GM19351 (cell line): ENCODE measurements at regions not wholly inside any gene's neighbourhood (a gene's known extent, or its start where the extent isn't known, plus 50 kb on each side); places are given as distances from the start of the nearest gene placed in this dataset.
"Not testable (repeated sequence)": the region's sequence is repeated elsewhere in the genome, so short reads cannot be mapped to it uniquely, and the experiment has no call there.

Source experiments
- ATAC-seq: cut with Tn5 transposase; IDR thresholded peaks from one replicate; pipeline ENCODE4 v1.9.1; 2021; ENCODE audit warnings: mild to moderate bottlenecking, moderate library complexity; ENCODE audit not compliant: unreplicated experiment

DNA sequence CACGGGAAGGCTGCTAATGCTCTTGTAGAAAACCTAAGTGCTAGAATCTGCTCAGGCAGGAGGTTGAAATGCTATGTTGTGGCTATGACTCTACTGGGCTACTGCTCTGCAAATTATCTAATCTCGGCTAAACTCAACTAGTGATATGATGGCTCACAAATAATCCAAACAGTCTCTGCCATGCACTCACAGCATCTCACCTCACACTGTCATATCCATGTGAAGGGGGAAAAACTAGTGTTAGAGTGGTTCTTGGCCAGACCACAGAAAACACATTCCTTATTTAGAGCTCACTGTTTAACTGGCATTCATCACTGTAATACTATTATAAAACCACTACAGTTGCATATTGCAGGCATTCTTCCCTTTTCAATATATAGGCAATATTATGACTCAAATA is 81.8 kb upstream of the DST start:
- ATAC-seq, result no peak

DNA sequence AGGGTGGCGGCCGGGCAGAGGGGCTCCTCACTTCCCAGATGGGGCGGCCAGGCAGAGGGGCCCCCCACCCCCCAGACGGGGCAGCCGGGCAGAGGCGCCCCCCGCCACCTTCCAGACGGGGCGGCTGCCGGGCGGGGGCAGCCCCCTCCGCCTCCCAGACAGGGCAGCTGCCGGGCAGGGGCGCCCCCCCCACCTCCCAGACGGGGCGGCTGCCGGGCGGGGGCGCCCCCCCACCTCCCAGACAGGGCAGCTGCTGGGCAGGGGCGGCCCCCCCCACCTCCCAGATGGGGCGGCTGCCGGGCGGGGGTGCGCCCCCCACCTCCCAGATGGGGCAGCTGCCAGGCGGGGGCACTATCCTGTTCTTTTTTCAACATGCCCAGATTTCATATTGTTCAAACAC is 78.2 kb upstream of the DST start:
- ATAC-seq, result no peak

DNA sequence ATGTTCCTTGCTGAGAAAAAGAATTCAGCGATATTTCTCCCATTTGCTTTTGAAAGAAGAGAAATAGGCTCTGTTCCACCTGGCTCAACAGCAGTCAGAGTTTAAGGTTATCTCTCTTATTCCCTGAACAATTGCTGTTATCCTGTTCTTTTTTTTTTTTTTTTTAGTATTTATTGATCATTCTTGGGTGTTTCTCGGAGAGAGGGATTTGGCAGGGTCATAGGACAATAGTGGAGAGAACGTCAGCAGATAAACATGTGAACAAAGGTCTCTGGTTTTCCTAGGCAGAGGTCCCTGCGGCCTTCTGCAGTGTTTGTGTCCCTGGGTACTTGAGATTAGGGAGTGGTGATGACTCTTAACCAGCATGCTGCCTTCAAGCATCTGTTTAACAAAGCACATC is 77.5 kb upstream of the DST start:
- ATAC-seq, result not testable (repeated sequence)

DNA sequence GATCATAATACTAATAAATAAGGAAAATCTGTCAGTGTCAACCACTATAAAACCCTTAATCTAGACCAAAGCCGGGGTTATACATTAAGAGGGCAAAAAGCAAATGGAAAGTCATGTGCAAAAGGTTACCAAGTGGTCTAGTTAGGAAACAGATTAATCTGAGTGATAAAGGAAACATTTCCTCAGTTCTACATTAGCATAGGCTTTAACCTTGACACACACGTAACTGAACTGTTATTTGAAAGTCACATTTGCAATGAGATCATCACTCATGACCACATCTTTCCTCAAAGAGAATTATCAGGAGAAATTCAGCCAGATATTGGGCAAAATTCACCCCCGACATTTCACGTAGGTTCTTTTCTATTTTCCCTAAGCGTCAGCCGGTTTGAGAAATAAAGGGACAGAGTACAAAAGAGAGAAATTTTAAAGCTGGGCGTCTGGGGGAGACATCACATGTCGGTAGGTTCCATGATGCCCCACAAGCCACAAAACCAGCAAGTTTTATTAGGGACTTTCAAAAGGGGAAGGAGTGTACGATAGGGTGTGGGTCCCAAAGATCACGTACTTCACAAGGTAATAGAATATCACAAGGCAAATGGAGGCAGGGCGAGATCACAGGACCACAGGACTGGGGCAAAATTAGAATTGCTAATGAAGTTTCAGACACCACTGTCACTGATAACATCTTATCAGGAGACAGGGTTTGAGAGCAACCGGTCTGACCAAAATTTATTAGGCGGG is 76.8 kb upstream of the DST start:
- ATAC-seq, result not testable (repeated sequence)

DNA sequence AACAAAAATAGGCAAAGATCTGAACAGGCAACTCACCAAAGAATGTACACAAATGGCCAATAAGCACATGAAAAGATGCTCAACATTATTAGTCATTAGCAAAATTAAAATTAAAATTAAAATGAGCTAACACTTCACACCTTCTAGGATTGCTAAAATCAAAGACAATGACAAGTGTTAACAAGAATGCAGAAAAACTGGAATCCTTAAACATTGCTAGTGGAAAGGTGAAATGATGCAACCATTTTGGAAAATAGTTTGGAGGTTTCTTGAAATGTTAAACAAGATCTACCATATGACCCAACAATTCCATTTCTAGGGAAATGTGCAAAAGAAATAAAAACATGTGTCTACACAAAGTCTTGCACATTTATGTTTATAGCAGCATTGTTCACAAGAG is 75.5 kb upstream of the DST start:
- no peak for ATAC-seq

DNA sequence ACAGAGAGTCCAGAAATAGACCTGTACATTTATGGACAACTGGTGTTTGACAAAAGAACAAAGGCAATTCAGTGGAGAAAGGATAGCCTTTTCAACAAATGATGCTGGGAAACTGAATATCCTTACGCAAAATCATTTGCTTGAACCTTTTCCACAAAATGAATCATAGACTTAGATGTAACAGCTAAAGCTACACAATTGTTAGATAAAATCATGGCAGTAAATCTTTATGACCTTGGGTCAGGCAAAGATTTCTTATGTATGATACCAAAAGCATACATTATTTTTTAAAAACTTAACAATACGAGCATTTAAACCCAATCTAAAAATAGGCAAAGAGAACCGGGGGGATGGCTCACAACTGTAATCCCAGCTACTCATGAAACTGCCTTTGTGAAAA is 73.5 kb upstream of the DST start:
- ATAC-seq, result no peak

- ATAC-seq, result no peak
Observed at GRCh38 chr6:56715741-56716140, 73.1 kb upstream of the DST start.

DNA sequence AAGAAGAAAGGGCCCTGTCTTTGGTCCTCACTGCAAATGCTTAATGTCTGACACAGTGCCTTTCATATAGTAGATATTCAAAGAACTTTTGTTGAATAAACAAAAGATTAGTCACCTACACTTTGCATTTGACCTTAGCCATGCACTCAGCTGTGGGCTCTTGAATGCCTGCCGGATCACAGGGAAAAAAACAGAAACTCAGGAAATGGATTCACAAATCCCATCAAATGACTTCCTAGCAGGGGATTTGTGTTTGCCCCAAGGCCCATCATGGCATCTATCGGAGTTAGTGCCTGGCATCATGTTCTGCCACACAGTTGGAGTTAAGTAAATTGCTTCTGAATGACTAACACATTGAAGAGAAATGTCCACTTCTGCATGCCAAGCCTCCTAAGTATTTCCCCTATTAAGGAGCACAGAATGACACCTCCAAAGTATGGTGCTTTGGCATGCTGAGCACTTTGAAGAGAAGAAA is 72.3 kb upstream of the DST start:
- ATAC-seq, result no peak

- no peak for ATAC-seq
Observed at GRCh38 chr6:56714273-56714672, 71.6 kb upstream of the DST start.

- no peak for ATAC-seq
Observed at GRCh38 chr6:56713254-56713672, 70.6 kb upstream of the DST start.

GRCh38 chr6:56710967-56711366 is 68.3 kb upstream of the DST start:
- no peak for ATAC-seq

DNA sequence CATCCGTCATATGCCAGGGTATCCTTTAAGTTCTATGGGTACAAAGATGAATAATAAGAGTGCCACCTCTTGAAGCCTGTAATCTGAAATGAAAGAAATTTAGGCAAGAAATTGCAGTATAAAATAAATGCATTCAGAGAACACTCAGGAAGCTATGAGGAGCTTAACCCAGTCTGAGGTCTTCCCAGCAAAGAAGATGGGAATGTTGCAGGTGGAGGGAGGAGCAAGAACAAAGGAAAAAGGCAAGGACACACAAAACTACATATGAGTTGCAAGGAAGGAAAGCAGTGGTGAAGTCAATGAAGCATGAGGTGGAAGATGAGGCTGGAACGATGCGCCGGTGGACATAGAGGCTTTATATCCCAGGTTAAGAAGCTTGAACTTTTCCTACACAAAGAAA is 67.0 kb upstream of the DST start:
- no peak for ATAC-seq

GRCh38 chr6:56708810-56709597 is 66.3 kb upstream of the DST start:
- ATAC-seq, result peak; percentile 64

- ATAC-seq, result no peak
Observed at GRCh38 chr6:56706981-56707726, 64.5 kb upstream of the DST start.

DNA sequence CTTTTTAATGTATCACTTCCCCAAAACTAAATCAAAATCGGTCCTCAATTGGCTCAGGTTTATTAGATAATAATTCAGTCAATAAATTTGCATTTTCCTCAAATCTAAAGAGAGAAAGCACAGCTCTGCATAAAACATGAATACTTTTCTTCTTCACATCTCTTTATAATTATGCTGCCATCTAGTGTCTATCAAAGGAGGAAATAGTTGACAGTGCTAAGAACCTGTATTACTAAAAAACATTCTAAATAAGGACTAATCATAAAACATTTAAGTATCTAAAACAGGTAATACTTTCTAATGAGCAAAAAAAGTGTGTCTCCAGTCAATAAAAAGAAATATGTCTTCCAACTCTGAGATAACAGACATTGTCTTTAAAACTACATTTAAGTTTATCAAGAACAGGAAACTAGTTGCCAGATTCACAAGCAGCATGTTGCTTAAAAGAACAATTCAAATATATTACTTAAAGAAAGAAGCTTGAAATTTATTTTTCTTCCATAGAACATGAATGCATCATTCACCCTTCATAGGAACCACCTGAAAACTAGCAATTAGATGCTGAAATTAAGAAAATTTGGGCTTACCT is 56.5 kb upstream of the DST start:
- ATAC-seq, result peak; percentile 61

- no peak for ATAC-seq
Observed at GRCh38 chr6:56695702-56696101, 53.0 kb upstream of the DST start.

- no peak for ATAC-seq
Observed at GRCh38 chr6:56694002-56694401, 51.3 kb upstream of the DST start.

DNA sequence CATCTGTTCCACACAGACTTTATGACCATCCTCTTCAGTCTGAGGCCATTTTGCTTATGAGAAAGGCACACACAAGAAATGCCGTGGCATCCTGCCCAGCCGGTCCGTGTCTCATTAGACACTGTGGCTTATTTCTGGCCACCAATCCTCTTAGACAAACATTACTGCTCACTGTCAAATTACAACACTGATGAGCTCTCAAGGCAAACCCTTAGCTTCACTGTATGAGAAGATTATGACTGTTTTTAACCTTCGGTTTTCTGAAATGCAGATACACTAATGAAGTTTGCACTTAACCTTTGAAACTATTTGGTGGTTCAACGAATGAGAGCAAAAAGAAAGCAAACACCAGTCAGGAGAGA is 50.5 kb upstream of the DST start:
- no peak for ATAC-seq

GRCh38 chr6:56692523-56693245 is 50.0 kb upstream of the DST start:
- no peak for ATAC-seq
